ENCODE measurements at regions not wholly inside any gene's neighbourhood (a gene's known extent, or its start where the extent isn't known, plus 50 kb on each side); places are given as distances from the start of the nearest gene placed in this dataset.

DNA sequence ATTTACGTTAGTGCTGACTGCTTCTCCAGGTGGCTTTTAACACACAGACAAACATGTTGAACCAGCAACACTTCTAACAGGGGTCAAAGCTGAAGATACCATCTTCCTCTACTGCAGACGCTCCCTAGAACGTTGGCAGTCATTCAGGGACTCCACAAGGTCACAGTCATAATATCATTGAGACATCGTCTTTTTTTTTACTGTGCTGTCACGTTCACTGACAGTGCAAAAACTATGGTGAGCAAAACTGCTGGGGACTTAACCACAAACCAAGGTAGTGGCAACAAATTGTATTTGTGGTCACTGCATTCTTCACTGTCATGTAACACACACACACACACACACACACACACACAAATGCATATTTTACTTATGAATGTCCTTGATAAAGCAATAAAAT, 244.9 kb downstream of the CASP12 start:
- Histone ChIP-seq H3K27ac (no peak overlapping the region), H3K36me3 (replicated peaks) (no peaks in the 10 kb centered on the region), H3K27me3 (replicated peaks) (no peaks in the 10 kb centered on the region), H3K4me3 (ENCODE audit: low read depth, low read length) (no peak overlapping the region)
- peak; percentile 10 for DNase-seq
- in situ Hi-C loops (cut with HindIII; ENCODE audit: low pct_ligation_motif_present, low sequenced_read_pairs), result no loop called here
- TF ChIP-seq CTCF (IDR thresholded peaks at IDR 0.05; ENCODE audit: low read depth, low read length, missing control alignments), result no peak

DNA sequence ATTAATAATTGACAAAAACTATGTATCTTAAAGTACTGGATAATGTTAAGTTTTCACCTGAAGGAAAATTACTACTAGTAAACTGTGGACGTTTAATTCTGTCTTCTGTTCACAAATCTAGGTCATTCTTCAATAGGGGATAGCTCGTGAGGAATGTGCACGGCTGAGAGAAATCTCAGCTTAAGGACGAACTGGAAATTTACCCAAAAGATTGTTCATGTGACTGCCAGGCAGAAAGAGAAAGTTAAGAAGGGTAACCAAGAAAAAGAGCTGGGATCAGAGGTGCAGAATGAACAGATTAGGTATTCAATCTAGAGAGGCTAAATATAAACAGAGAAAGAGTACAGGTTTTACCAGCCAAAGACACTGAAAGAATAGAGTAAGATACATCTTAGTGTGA, 245.3 kb downstream of the CASP12 start:
- TF ChIP-seq CTCF (IDR thresholded peaks at IDR 0.05; ENCODE audit: low read depth, low read length, missing control alignments), result no peak
- DNase-seq, result no peak
- Histone ChIP-seq H3K27me3 (replicated peaks) (no peaks in the 10 kb centered on the region), H3K4me3 (ENCODE audit: low read depth, low read length) (no peak overlapping the region), H3K36me3 (replicated peaks) (no peaks in the 10 kb centered on the region), H3K27ac (no peak overlapping the region)
- in situ Hi-C loops (cut with HindIII; ENCODE audit: low pct_ligation_motif_present, low sequenced_read_pairs), result no loop called here

DNA sequence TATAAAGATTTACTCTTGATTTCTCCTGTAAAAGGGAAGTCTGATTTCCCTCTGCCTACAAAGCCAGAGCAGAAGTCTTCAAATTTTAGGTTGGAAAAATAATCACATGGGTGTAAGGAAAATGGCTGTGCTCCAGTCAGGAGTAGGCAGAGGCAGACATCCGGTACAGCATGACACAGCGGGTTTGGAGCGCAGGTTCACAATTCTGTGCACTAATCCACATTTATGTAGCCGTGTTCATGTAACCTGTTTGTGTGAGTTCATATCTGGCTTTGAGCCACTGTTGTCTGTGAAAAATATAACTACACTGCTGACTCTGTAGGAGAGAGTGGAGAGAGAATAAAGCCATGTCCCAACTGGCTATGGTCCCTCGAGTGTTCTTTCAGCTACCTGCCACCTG, 248.0 kb downstream of the CASP12 start:
- H3K27me3 ChIP-seq (replicated peaks), result no peaks in the 10 kb centered on the region
- no peak for TF ChIP-seq CTCF (IDR thresholded peaks at IDR 0.05; ENCODE audit: low read depth, low read length, missing control alignments)
- in situ Hi-C loops (cut with HindIII; ENCODE audit: low pct_ligation_motif_present, low sequenced_read_pairs), result no loop called here
- no peaks in the 10 kb centered on the region for H3K36me3 ChIP-seq (replicated peaks)
- H3K4me3 ChIP-seq (ENCODE audit: low read depth, low read length), result no peak overlapping the region
- H3K27ac ChIP-seq, result no peak overlapping the region
- DNase-seq, result no peak

- no peaks in the 10 kb centered on the region for H3K27me3 ChIP-seq (replicated peaks)
- no peak overlapping the region for H3K4me3 ChIP-seq (ENCODE audit: low read depth, low read length)
- DNase-seq, result no peak
- in situ Hi-C loops (cut with HindIII; ENCODE audit: low pct_ligation_motif_present, low sequenced_read_pairs), result no loop called here
- TF ChIP-seq CTCF (IDR thresholded peaks at IDR 0.05; ENCODE audit: low read depth, low read length, missing control alignments), result no peak
- no peak overlapping the region for H3K27ac ChIP-seq
- no peaks in the 10 kb centered on the region for H3K36me3 ChIP-seq (replicated peaks)
Observed at GRCh38 chr11:104649002-104649401, 249.3 kb downstream of the CASP12 start.

DNA sequence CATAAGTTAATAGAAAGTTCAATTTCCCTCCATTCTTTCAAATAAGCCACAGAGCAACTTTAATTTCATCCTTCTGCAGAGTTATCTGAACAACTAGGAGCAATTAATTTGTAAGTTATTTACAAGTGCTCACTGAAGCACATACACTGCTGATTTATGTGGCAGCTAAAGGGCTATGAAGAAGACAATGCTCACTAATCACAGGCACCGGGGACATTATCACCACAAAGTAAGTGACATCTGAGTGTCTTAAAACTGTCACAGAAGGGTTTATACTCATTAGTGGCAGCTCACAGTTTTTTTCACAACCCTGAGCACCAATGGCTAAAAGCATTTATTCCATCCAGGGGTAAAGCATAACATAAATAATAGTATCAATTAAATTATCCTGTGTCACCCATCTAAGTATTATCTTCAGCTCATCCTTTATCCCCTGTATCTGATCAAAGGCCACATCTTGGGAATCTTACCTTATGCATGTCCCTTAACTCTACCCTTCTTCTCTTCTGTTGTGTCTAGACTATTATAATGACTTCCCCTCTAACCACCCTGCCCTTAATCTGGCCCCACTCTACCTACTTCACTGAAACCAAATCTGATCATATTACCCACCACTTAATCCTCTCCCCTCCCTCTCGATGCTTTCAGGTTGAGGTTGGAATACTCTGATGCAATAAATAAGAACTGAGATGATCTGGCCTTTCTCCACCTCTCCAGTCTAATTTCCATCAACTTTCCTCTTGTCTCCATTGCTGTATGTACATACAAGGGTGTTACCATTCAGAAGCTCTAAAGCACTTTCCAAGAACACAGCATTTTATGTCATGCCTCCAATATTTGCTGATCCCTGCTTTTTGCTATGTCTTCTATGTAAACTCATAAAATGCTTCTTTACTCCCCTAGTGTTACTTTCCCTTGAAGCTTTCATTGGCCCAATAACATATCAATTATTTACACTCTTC, 252.7 kb downstream of the CASP12 start:
- in situ Hi-C loops (cut with HindIII; ENCODE audit: low pct_ligation_motif_present, low sequenced_read_pairs), result no loop called here
- no peak for TF ChIP-seq CTCF (IDR thresholded peaks at IDR 0.05; ENCODE audit: low read depth, low read length, missing control alignments)
- DNase-seq, result no peak

More for the DNA sequence above, 252.7 kb downstream of the CASP12 start:
- no peaks in the 10 kb centered on the region for H3K27me3 ChIP-seq (replicated peaks)
- no peak overlapping the region for H3K27ac ChIP-seq
- no peaks in the 10 kb centered on the region for H3K36me3 ChIP-seq (replicated peaks)
- no peak overlapping the region for H3K4me3 ChIP-seq (ENCODE audit: low read depth, low read length)
